NOMO-1 treated with DMSO at 0.1 percent for 48 hours (cell line): ENCODE measurements at regions not wholly inside any gene's neighbourhood (a gene's known extent, or its start where the extent isn't known, plus 50 kb on each side); places are given as distances from the start of the nearest gene placed in this dataset.

Source experiments
- DNase-seq: peaks from one replicate; lab custom pipeline; 2025; ENCODE audit not compliant: unreplicated experiment; lab: John Stamatoyannopoulos, UW

DNA sequence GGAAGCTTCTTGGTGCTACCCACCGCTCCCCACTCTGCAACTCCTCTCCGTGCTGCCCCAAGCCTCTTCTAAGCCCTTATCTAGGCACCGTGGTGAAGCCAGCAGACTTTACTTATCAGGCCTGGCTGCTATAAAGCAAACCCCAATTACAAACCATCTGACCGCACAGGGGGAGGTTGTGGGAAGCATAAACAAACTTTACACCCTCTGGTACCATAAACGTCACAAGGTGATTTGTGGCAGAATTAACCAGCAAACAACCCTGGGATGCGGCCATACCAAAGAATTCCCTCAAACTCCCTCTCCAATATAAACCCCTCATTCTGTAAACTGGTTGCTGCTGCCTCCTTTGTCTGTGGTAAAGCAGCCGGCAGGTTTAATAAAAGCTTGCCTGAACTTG, 55.2 kb downstream of the MAGEC2 start:
- DNase-seq, result no peak

DNA sequence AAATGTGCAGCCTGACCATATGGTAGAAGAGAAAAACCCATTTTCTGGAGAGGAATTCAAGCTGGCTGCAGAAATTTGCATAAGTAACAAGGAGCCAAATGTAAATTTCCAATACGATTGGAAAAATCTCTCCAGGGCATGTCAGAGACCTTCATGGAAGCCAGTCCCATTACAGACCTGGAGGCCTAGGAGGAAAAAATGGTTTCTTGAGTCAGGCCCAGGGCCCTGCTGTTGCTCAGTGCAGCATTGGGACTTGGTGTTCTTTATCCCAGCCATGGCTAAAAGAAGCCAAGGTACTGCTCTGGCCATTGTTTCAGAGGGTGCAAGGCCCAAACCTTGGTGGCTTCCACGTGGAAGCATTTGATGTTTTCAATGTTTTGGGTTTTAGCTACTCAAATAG, 70.6 kb downstream of the MAGEC2 start:
- DNase-seq, result no peak

DNA sequence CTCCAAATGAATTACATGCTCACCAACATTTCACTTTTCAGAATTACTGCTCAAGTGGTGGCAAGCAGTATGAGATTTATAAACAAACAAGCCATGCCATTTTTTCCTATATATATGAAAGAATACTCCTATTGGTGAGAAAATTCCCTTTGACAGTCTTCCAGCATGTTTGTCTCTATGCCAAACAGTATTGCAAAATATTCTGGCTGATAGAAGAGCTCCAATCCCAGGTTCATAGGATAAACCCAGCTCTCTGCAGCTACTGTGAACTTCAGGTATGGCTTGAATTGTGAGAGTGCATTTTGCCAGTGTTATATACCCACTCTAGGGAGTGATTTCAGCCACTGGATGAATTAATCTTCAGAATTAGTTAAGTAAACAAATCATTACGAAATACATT, 108.8 kb downstream of the MAGEC2 start:
- no peak for DNase-seq

DNA sequence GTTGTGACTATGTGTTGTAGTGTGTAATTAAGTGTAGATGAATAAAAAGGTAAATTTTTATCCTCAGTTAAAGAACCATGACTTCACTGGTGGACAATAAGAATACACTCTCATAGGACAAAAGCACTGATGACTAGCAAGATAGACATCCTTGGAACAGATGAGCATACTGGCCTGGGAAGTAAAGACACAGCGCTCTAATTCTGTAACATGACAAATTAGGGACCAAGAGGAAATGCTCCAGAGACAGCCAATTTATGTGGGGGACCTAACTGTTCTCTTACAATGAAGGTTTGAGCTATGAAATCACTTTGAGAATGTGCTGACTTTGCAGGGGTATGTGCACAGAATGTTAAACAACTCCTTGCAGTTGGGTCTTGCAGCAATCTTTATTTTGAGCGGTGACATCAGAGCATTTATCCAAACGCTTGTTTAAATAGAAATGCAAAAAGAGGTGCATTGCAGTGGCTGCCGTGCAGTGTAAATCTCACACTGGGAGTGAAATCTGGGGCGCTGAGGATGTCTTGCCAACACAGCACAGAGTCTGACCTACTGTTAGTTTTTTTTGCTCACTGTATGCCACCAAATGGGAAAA, 109.3 kb downstream of the MAGEC2 start:
- DNase-seq, result no peak

DNA sequence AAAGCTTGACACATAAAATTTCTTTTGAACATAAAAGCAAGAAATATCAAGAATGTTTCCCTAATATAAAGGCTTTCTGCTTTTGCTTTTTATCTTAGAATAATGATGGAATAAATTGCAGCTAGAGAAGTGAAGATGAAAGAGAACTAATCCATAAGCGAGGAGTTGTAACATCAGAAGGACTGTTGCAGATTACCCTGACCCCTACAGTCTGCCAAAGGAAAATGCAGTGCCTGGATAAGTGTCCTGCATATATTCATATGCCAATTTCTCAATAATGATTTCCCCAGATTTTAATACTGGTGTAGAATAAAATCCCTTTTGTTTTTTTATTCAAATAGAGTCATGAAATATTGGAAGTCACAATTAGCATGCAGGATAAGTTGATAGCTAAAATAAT, 115.9 kb downstream of the MAGEC2 start:
- DNase-seq, result peak; percentile 0

DNA sequence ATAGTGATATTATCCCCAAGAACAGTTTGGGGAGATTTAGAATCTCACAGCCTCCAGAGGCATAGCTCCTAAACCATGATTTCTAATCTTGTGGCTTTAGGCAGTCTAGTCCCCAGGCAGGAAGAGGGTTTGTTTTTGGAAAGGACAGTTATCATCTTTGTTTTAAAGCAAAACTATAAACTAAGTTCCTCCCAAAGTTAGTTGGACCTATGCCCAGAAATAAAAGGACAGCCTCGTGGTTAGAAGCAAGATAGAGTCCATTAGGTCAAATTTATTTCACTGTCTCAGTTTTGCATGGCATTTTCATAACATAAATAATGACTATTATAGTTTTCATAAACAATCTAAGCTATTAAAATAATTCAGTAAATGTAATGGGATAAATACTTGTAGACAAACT, 120.5 kb downstream of the MAGEC2 start:
- no peak for DNase-seq

DNA sequence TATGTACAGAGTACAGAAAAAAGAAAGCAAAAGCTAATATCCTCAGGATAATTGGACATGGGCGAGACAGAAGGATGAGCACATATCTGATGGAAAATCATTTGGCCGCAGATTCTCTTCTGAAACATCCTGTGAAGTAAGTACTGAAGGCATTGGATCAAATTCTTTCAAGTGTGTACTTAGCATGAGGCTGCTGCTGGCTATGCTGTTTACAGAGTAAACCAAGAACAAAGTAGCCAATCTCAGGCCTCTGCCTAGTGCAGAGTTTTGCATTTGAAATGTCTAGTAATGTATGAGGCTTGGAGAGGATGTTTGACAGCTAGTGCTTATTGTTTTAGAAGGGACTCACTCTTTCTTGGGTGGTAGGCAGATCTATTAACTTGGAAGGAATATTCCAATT, 128.5 kb downstream of the MAGEC2 start:
- DNase-seq, result no peak

DNA sequence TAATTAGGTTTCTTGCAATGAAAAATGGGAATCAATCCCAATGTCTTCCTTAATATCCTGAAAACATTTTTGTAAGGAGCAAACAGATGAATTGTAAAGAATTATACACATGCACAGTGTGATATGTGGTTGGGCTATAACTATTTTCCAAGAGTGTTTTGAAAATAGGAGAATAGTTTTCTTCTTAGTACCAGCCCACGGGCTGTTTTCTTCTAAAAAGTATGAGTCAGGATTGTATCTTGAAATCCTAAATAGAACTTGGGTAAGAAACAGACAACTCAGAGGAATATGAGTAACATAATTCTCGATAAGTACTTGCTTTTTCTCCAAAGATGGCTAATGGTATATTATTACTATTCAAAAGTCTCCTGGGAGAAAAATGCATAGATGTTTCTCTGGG, 136.7 kb downstream of the MAGEC2 start:
- no peak for DNase-seq

DNA sequence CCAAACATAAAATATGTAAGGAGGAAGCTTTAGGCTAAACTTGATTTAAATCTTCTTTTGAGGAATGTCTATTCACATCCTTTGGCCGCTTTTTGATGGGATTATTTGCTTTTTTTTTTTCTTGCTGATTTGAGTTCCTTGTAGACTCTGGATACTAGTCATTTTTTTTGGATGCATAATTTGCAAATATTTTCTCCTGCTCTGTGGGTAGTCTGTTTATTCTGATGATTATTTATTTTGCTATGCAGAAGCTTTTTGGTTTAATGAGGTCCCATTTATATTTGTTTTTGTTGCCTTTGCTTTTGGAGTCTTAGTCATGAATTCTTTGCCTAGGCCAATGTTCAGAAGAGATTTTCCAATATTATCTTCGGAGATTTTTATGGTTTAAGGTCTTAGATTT, 144.9 kb downstream of the MAGEC2 start:
- no peak for DNase-seq

DNA sequence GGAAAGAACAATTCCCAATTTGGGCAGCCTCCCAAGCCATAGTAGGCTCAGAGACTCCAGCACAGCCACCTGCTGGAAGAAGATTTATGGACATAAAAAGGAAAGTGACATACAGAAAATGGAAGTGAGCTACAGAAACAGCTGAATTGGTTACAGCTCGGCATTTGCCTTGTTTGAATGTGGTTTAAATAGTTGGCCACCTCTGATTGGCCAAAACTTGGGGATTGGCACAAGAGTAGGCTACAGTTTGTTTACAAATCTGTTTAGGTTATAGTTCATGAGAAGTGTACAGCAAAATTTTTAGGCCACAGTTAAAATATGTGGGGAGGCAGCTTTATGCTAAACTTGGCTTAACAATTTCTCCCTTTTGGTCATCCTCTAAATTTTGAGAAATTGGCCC, 150.4 kb downstream of the MAGEC1 start:
- DNase-seq, result no peak

DNA sequence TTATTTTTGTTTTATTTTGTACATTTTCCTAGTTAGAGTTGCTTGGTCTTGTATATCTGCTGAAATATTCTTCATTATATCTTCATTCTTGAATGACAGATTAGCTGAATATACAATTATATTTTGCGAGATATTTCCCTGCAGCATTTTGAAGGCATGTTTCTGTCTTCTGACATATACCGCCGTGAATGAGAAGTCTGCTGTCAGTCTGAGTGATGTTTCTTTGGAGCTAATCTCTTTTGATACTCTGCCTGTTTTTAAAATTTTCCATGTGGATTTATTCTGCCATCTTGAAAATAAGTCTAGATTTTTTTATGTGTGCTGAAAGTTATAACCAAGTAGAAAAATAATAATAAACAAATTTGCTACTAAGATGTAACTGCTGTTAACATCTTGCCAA, 148.5 kb downstream of the MAGEC1 start:
- DNase-seq, result no peak

DNA sequence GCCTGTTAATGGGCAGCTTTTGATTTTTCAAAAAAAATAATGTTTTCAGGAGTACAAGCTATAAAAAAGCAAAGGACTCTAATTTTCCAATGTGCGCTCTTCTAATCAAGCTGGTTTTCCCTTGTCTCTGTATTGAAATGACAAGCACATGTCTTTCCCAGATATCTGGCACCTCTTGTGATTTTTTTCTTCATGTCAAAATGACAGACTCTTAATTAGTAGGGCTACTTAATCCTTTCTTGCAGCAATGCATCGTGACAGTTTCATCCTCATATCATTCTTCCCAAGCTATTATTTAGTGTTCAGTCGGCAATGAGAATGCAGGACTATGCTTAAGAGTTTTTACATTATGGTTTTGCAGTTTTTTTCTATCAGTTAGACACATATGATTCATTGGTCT, 139.5 kb downstream of the MAGEC1 start:
- DNase-seq, result no peak

DNA sequence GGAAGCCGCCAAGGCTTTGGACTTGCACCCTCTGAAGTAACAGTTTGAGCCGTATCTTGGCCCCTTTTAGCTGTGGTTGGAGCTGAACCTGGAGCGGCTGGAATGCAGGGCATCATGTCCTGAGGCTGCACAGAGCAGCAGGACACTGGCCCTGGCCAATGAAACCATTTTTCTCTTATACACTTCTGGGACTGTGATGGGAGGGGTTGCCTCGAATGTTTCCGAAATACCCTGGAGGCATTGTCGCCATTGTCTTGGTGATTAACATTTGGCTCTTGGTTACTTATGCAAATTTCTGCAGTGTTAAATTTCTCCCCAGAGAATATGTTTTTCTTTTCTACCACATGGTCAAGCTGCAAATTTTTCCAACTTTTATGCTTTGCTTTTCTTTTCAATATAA, 137.2 kb downstream of the MAGEC1 start:
- DNase-seq, result no peak

DNA sequence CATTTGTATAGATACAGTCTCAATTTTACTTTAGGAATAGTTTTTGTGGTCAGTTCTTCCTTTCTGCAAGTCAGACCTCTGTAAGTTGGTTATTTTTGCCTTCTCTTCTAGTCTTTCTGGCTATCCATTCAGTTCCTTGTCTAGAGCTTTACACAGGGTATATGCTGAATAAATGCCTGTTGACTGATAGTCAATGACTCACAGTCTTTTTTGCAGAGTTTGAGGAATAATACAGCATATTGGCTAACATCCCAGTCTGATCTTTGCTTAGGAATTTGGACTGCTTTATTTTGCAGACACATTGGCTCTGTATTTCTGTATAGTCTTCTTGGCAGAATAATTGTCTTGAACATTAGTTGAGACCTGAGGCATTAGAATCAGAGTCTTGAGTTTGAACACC, 132.4 kb downstream of the MAGEC1 start:
- DNase-seq, result no peak

DNA sequence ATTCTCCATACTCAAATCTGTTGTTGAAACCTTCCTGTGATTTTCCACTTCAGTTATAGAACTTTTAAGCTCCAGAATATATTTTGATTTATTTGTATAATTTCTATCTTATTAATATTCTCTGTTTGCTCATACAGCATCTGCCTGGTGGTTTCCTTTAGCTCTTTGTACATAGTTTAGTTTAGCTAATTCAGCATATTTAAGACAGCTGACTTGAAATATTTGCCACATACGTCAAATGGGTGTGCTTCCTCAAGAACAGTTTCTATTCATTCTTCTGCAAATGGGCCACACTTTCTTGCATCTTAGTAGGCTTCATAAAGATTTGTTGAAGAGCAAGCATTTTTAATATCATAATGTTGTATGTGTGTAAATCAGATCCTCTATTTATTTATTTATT, 101.8 kb downstream of the MAGEC1 start:
- DNase-seq, result no peak

DNA sequence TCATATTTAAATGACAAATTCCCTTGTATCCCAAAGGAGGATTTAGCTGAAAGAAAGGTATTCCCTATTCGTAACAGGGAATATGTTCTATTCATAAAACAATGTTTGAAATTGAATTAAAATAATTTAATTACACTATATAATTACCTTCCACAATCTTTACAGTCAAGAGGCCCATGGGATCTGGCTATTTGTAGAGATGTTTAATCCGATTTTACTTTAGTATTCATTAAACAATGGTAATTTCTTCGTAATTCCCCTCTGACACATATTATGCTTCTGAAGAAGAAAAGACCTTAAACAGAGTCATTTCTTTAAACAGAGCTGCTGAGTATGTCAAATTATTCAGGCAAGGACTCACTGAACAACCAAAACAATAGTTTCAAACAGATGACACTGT, 98.8 kb downstream of the MAGEC1 start:
- no peak for DNase-seq

DNA sequence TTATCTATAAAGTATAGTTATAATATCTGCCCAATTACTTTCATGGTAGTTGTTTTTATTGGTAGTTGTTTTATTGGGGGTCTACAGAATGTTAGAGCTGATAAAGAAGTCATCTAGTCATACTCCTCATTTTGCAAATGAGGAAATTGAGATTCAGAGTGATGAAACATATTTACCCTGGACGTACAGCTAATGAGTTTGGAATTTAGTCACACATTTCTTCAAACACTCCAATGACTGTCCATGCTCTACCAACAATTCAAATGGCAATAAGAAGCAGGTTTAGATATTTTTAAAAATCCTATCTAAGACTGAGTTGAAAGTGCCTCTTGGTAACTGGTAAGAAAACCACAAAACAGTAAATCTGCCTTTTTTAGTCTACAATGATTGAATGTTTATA, 98.2 kb downstream of the MAGEC1 start:
- DNase-seq, result no peak

DNA sequence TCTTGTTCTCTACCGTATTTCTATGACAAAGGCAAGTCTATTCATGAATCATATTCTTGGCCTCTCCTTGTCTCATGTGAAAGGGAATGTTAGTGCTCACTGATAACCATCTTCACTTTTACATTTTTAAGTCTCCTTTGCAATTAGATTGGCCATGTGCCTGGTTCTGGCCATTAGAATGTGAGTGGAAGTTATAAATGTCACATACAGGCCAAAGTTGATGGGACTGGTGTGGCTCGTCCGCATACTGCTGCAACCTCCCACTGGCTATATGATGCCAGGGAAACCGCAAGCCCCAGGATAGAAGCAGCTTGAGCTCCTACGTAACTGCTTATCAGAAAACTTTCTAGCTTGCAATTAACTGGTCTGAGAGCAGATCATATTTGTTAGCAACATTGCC, 86.1 kb downstream of the MAGEC1 start:
- DNase-seq, result no peak

DNA sequence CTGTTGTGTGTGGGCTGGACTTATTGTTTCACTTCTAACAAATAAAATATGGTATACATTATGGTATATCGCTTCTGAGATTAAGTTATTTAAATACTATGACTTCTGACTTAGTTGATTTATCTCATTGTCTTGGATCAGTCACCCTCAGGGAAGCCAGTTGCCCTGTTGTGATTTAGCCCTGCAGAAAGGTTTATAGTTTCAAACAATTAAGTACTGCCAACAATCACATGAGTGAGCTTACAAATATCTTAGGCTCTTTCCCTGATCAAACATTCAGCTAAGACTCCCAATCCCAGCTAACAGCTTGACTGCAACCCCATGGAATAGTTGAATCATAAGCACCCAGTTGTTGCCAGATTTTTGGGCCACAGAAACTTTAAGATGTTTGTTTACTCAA, 85.4 kb downstream of the MAGEC1 start:
- no peak for DNase-seq

DNA sequence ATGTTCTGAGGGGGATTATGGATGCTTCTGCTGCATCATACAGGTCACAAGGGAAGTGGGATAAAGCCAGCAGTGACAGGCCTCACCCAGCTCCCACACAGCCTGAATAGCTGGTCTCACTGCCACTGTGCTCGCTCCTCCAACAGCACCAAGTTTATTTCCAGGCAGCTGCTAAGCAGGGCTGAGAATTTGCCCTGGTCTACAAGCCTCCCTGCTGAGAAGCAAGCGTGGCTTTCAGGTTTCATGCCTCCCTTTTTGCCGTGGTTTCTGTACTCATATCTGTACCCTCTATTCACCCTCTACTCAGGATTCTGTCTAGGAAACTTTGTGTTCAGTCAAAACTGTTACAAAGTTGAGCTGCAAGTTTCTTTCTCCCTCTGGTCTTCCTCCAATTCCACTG, 78.6 kb downstream of the MAGEC1 start:
- no peak for DNase-seq

DNA sequence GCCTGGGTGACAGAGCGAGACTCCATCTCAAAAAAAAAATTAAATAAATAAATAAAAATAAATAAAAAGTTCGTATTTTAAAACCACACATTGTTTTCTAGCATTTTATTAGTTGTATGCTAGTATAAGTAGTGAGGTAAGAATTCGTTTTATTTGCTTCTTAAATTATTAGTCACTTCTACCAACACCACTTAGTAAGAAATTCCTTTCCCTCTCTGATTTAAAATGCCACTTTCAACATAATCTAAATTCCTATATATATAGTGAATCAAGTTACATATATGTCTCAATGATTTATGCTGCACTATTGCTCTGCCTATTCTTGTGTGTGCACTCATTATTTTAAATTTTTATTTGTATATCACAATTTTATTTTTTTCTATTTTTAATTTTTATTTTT, 72.1 kb downstream of the MAGEC1 start:
- no peak for DNase-seq

DNA sequence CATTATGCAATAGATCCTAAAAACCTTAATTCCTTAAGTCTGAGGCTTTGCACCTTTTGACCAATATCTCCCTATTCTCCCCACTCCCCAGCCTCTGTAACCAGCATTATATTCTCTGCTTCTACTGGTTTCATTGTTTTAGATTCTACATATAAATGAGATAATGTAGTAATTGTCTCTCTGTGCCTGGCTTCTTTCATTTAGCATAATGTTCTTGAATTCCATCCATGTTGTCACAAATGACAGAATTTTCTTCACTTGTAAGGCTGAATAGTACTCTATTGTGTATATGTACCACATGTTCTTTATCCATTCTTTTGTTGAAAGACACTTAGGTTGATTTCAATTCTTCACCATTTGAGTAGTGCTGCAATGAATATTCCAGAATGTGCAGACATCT, 66.0 kb downstream of the MAGEC1 start:
- no peak for DNase-seq

DNA sequence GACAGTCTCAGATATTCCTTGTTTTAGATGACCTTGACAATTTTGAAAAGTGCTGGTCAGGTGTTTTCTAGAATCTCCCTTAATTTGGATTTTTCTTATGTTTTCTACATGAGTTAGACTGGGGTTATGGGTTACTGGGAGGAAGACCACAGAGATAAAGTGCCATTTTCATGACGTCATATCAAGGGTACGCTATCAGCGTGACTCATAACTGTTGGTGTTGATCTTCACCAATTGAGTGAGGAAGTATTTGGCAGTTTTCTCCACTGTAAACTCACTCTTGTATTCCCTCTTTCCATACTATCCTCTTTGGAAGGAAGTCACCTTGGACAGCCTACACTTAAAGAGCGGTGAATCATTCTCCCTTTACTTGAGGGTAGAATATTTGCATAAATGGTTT, 56.9 kb downstream of the MAGEC1 start:
- DNase-seq, result no peak
